K562 (cell line): ENCODE measurements at regions not wholly inside any gene's neighbourhood (a gene's known extent, or its start where the extent isn't known, plus 50 kb on each side); places are given as distances from the start of the nearest gene placed in this dataset.

ENCODE experiments used
- ATAC-seq: fragments of 200-7000 bp; cut with Tn5 transposase; 3 replicates; pipeline ENCODE4 v1.9.1; 2020; ENCODE audit warnings: moderate library complexity
- BruUV-seq: library from RNA; stranded (reverse); fragments of 400-500 nt; replicated peaks from 2 replicates; lab custom pipeline; 2021; lab: Mats Ljungman, UMichigan
- CTCF ChIA-PET: fragments of 300-600 bp; formaldehyde crosslinking; extraction: SDS; loops from one replicate; lab custom pipeline; 2021; ENCODE audit warnings: low intra/inter-chr PET ratio; lab: Yijun Ruan, JAX
- POLR2A ChIA-PET: fragments of 300-600, 350-650 bp; sonication (Branson Sonifier 250); formaldehyde crosslinking; extraction: SDS; loops from one replicate; lab custom pipeline; 2021; ENCODE audit warnings: antibody characterized with exemption, inconsistent platforms; lab: Yijun Ruan, JAX
- DNase-seq, 4 experiments: peaks; one replicate each; pipeline versions ENCODE4 v3.0.0 to v3.0.0-alpha.2; 2011 to 2018; ENCODE audit warnings: low spot score in 3 of 4, mixed read lengths in 3 of 4; ENCODE audit errors: extremely low read depth in 1 of 4
- FAIRE-seq: peaks from 2 replicates; lab custom pipeline; 2011; peaks lifted over from hg19 to GRCh38; lab: Jason Lieb, UNC
- H2AFZ ChIP-seq: 2 replicates; pipeline ENCODE4 v1.6.0; 2011; ENCODE audit warnings: low read depth, low read length, control low read depth, inconsistent platforms
- H3K27ac ChIP-seq: fragments of 200-600 bp; 3 replicates; pipeline ENCODE4 v1.8.0; 2011; ENCODE audit warnings: low read depth, mild to moderate bottlenecking, control low read depth, inconsistent platforms, low read length, moderate library complexity, mixed read lengths; ENCODE audit errors: extremely low read depth
- H3K27me3 ChIP-seq, 2 experiments: fragments of 300-600 bp in 1 of 2; 2 replicates in 1 of 2; 3 replicates in 1 of 2; pipeline versions ENCODE4 v1.6.0 to v1.8.0; 2011; ENCODE audit warnings: inconsistent platforms in 2 of 2, low read length in 2 of 2, mild to moderate bottlenecking in 1 of 2, mixed read lengths in 1 of 2, moderate library complexity in 1 of 2; ENCODE audit not compliant: control insufficient read depth in 2 of 2, insufficient read depth in 2 of 2
- H3K36me3 ChIP-seq: fragments of 300-600 bp; 3 replicates; pipeline ENCODE4 v1.8.0; 2011; ENCODE audit warnings: mild to moderate bottlenecking, low read length, inconsistent platforms; ENCODE audit not compliant: control insufficient read depth, insufficient read depth
- H3K4me1 ChIP-seq, 2 experiments: fragments of 200-600 bp in 1 of 2; replicated peaks in 1 of 2; 2 replicates in 1 of 2; 3 replicates in 1 of 2; pipeline versions ENCODE4 v1.5.1 to v1.8.0; 2011; ENCODE audit warnings: inconsistent platforms in 2 of 2, low read length in 2 of 2, mild to moderate bottlenecking in 1 of 2, mixed read lengths in 1 of 2, moderate library complexity in 1 of 2; ENCODE audit not compliant: control insufficient read depth in 2 of 2, insufficient read depth in 2 of 2
- H3K4me2 ChIP-seq: 2 replicates; pipeline ENCODE4 v1.6.1; 2011; ENCODE audit warnings: low read length, control low read depth, inconsistent platforms, mixed read lengths; ENCODE audit not compliant: insufficient read depth
- H3K4me3 ChIP-seq: fragments of 200-600 bp; sonication (generic), shearing (Covaris generic); 2 replicates; pipeline ENCODE4 v1.5.1; 2016; ENCODE audit warnings: control low read depth, inconsistent platforms
- H3K79me2 ChIP-seq: fragments of 200-600 bp; 3 replicates; pipeline ENCODE4 v1.8.0; 2011; ENCODE audit warnings: low read length, inconsistent platforms; ENCODE audit not compliant: control insufficient read depth, insufficient read depth
- H3K9ac ChIP-seq, 2 experiments: 2 replicates each; pipeline versions ENCODE4 v1.6.0 to v1.6.1; 2011; ENCODE audit warnings: low read depth in 2 of 2, low read length in 2 of 2, control low read depth in 1 of 2, inconsistent platforms in 1 of 2, mild to moderate bottlenecking in 1 of 2, mixed read lengths in 1 of 2; ENCODE audit not compliant: insufficient read depth in 1 of 2
- H3K9me1 ChIP-seq: one replicate; pipeline ENCODE4 v1.6.0; 2011; ENCODE audit warnings: inconsistent platforms, mild to moderate bottlenecking, low read length, moderate library complexity; ENCODE audit not compliant: control insufficient read depth, insufficient read depth
- H3K9me3 ChIP-seq: replicated peaks from 2 replicates; pipeline ENCODE4 v1.5.1; 2011; ENCODE audit warnings: low read depth, low read length, inconsistent platforms; ENCODE audit not compliant: control insufficient read depth, insufficient read depth
- H4K20me1 ChIP-seq: replicated peaks from 2 replicates; pipeline ENCODE4 v1.6.1; 2011; ENCODE audit warnings: low read length, inconsistent platforms, mixed read lengths; ENCODE audit not compliant: control insufficient read depth, insufficient read depth
- BRD4 ChIP-seq: fragments of 200-600 bp; sonication (generic); IDR thresholded peaks from 2 replicates; pipeline ENCODE4 v1.6.1; 2017; ENCODE audit warnings: inconsistent platforms
- TAF15 ChIP-seq: fragments of 200-400 bp; formaldehyde crosslinking; IDR thresholded peaks from 2 replicates; pipeline ENCODE4 v1.6.1; 2017; ENCODE audit warnings: mild to moderate bottlenecking, low read depth, low read length, moderate library complexity
- WGBS: fragments of 100-300 bp; shearing (Covaris generic); methylation state at CpG from one replicate; pipeline ENCODE4 v1.1.6; 2016; ENCODE audit warnings: low coverage, mixed read lengths; ENCODE audit not compliant: insufficient coverage; ENCODE audit errors: missing lambda C conversion rate; 5-methylcytosine and 5-hydroxymethylcytosine counted together
- in situ Hi-C: fragments of 300-500 bp; cut with MboI; formaldehyde crosslinking; loops from 4 replicates; pipeline ENCODE4 v1.15.0; 2018; ENCODE audit warnings: inconsistent platforms, mixed read lengths
- intact Hi-C: fragments of 100-400 bp; cut with micrococcal nuclease; formaldehyde crosslinking; loops from 2 replicates; pipeline ENCODE4 v1.14.2; 2022
- TF ChIP-seq, protein P1 (sequence below), 2 experiments: fragments of 150-350 bp in 1 of 2; IDR thresholded peaks; 2 replicates each; pipeline ENCODE4 v1.6.1; 2012 to 2016; ENCODE audit warnings: low read depth in 2 of 2, low read length in 2 of 2, mild to moderate bottlenecking in 1 of 2, moderate library complexity in 1 of 2

DNA sequence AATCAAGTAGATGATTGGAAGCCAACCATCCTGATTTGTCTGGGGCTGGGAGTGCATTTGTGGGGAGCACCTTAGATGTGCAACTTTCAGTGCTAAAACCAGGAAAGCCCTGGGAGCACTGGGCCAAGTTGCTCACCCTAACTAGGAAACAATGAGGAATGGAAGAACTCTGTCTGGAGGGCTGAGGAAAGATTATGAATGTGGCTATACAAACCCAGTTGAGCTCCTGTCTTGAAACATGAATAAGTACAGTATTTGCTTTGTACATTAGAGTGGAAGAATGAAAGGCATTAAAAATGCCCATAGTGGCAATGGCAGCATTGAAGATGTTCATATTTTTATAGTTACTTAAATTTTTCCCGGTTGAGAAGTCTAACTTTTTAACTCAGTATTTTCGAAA lies 121.1 kb downstream of the HDGFL1 start (continued):
- no peak for TF ChIP-seq TAF15

DNA sequence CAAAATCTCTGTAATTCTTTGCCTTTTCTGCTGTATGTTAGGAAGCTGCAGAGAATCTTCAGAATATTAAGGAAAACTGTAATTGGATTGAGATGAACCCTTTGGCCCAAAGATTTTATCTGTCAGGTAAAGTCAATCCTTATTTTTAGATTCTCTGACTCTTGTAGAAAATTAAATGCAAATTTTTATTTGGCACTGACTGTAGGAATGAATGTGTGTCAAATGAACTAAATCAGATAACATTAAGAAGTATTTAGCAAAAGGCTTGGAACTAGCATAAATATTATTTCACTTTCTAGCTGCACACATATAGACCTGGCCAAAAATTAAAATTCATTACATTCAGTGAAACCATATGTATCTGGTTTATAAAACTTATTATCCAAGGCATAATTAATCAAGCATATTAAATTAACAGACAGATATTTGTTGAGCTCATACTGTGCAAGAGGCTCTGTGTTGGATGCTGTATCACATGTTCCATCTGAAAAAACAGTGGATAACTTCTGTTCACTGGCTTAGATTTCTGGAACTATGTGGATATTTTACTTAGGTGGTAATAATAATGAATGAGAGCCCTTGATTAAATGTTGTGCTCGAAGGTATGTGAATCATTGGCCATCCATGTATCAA lies 124.8 kb downstream of the HDGFL1 start:
- ChIA-PET POLR2A (no interaction called here), CTCF (no interaction called here)
- no peaks in the 10 kb centered on the region for H3K27me3 ChIP-seq
- no peaks in the 10 kb centered on the region for H4K20me1 ChIP-seq
- intact Hi-C loops: no loop called here
- TF ChIP-seq BRD4: no peak
- TF ChIP-seq, protein P1, sequence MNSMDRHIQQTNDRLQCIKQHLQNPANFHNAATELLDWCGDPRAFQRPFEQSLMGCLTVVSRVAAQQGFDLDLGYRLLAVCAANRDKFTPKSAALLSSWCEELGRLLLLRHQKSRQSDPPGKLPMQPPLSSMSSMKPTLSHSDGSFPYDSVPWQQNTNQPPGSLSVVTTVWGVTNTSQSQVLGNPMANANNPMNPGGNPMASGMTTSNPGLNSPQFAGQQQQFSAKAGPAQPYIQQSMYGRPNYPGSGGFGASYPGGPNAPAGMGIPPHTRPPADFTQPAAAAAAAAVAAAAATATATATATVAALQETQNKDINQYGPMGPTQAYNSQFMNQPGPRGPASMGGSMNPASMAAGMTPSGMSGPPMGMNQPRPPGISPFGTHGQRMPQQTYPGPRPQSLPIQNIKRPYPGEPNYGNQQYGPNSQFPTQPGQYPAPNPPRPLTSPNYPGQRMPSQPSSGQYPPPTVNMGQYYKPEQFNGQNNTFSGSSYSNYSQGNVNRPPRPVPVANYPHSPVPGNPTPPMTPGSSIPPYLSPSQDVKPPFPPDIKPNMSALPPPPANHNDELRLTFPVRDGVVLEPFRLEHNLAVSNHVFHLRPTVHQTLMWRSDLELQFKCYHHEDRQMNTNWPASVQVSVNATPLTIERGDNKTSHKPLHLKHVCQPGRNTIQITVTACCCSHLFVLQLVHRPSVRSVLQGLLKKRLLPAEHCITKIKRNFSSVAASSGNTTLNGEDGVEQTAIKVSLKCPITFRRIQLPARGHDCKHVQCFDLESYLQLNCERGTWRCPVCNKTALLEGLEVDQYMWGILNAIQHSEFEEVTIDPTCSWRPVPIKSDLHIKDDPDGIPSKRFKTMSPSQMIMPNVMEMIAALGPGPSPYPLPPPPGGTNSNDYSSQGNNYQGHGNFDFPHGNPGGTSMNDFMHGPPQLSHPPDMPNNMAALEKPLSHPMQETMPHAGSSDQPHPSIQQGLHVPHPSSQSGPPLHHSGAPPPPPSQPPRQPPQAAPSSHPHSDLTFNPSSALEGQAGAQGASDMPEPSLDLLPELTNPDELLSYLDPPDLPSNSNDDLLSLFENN (IDR thresholded peaks at IDR 0.05; ENCODE audit: low read depth in 2 of 2, low read length in 2 of 2): no peak
- no TSS peak for BruUV-seq
- no peaks in the 10 kb centered on the region for H3K36me3 ChIP-seq
- H3K79me2 ChIP-seq: no peaks in the 10 kb centered on the region
- 0% methylated on average over 1 of the region's 1 CpG for WGBS
- H3K9me3 ChIP-seq: no peaks in the 10 kb centered on the region
- no peak for DNase-seq
- in situ Hi-C loops: no loop called here
- no peak for FAIRE-seq
- no peaks in the 10 kb centered on the region for H3K4me1 ChIP-seq
- H3K9ac ChIP-seq: no peak overlapping the region
- no peak overlapping the region for H2AFZ ChIP-seq
- H3K27ac ChIP-seq: no peak overlapping the region
- no peaks in the 10 kb centered on the region for H3K9me1 ChIP-seq
- H3K4me2 ChIP-seq: no peak overlapping the region
- no peak for ATAC-seq
- no peak overlapping the region for H3K4me3 ChIP-seq
